NT2/D1 (cell line): ENCODE measurements at regions not wholly inside any gene's neighbourhood (a gene's known extent, or its start where the extent isn't known, plus 50 kb on each side); places are given as distances from the start of the nearest gene placed in this dataset.

Experiments
- SUZ12 ChIP-seq: IDR thresholded peaks from 2 replicates; pipeline ENCODE4 v1.6.1; 2011; ENCODE audit not compliant: insufficient read length, insufficient read depth; ENCODE audit errors: extremely low read depth
- YY1 ChIP-seq: IDR thresholded peaks from 2 replicates; pipeline ENCODE4 v1.6.1; 2011; ENCODE audit not compliant: insufficient read length, insufficient read depth

DNA sequence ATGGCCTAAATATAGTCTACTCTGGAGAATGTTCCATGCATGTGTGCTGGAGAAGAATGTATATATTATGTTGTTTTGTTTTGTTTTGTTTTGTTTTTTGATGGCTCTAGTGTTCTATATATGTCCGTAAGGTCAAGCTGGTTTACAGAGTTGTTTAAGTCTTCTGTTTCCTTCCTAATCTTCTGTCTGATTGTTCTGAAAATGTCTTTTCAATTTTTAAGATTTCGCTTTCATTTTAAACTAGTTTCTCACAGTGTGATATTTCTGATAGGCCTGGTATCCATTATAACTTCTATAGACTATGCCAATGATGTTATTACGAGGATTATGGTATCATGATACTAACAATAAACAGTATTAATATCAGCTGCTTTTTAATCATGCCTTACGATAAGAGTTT lies 1126.3 kb upstream of the SORCS1 start:
- no peak for TF ChIP-seq YY1
- TF ChIP-seq SUZ12, result no peak
